Lower leg skin (tissue), 4 donors: ENCODE measurements at regions not wholly inside any gene's neighbourhood (a gene's known extent, or its start where the extent isn't known, plus 50 kb on each side); places are given as distances from the start of the nearest gene placed in this dataset.

Experiments
- DNase-seq, 2 donors: peaks; one replicate each; pipeline ENCODE4 v3.0.0-alpha.2; 2019; ENCODE audit warnings: low spot score in 2 of 2
- H3K4me3 ChIP-seq: fragments of 200-600 bp; sonication (generic); 2 replicates; pipeline ENCODE4 v1.5.1; 2017; ENCODE audit warnings: mild to moderate bottlenecking, low read depth; ENCODE audit not compliant: poor library complexity, severe bottlenecking
- CTCF ChIP-seq, 3 donors: fragments of 450-650 bp; IDR thresholded peaks; one replicate each; pipeline ENCODE4 v1.5.1; 2016; ENCODE audit warnings: antibody characterized with exemption in 3 of 3, mild to moderate bottlenecking in 3 of 3, moderate library complexity in 2 of 3
- POLR2A ChIP-seq, 2 donors: fragments of 450-650 bp; IDR thresholded peaks; one replicate each; pipeline ENCODE4 v1.6.1; 2016 to 2017; ENCODE audit warnings: antibody characterized with exemption in 2 of 2, mild to moderate bottlenecking in 1 of 2, moderate library complexity in 1 of 2
- WGBS, 2 donors: methylation state at CpG; one replicate each; pipeline ENCODE4 v1.1.5; 2018; 5-methylcytosine and 5-hydroxymethylcytosine counted together
- intact Hi-C: fragments of 100-400 bp; cut with DNase I; formaldehyde crosslinking; loops from one replicate; pipeline ENCODE4 v1.15.0; 2023; ENCODE audit warnings: low total_unique reads

GRCh38 chr1:82634266-82634665 is 833.5 kb downstream of the ADGRL2 start:
- intact Hi-C loops: no loop called here
- TF ChIP-seq POLR2A (IDR thresholded peaks at IDR 0.05) (no peak), CTCF (IDR thresholded peaks at IDR 0.05) (no peak)
- 33 to 82% methylated on average over 1 of the region's 1 CpG for WGBS, 2 donors
- H3K4me3 ChIP-seq: no peak overlapping the region
- no peak for DNase-seq

DNA sequence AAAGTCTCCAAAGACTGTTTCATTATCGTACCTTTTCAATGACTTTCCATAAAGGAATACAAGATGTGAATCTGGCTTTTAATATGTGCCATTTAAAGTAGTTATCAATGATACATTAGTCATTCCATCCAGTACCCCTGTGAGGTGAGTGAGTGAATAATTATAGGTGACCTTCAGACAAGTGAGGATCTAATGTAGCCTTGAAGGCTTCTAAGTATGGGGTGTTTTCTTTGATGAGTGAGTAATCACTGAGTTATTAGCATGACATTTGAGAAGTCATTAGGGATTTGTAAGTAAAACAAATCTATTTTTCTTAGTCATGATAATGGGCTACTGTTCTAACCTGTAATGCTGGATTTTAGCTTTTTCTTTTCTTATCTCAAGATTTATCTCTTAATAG is 831.4 kb downstream of the ADGRL2 start:
- no peak for DNase-seq
- WGBS, 2 donors: 94 to 95% methylated on average over 1 of the region's 1 CpG
- intact Hi-C loops: no loop called here
- TF ChIP-seq POLR2A (IDR thresholded peaks at IDR 0.05) (no peak), CTCF (IDR thresholded peaks at IDR 0.05) (no peak)
- no peak overlapping the region for H3K4me3 ChIP-seq

GRCh38 chr1:82628887-82629286 is 828.2 kb downstream of the ADGRL2 start:
- intact Hi-C loops: no loop called here
- DNase-seq: no peak
- no peak overlapping the region for H3K4me3 ChIP-seq
- no peak for TF ChIP-seq CTCF (IDR thresholded peaks at IDR 0.05)
- no peak for TF ChIP-seq POLR2A (IDR thresholded peaks at IDR 0.05)
- WGBS, 2 donors: 93 to 96% methylated on average over 2 of the region's 2 CpGs

- 69 to 84% methylated on average over 1 of the region's 1 CpG for WGBS, 2 donors
- intact Hi-C loops: no loop called here
- TF ChIP-seq POLR2A (IDR thresholded peaks at IDR 0.05) (no peak), CTCF (IDR thresholded peaks at IDR 0.05) (no peak)
- H3K4me3 ChIP-seq: no peak overlapping the region
- no peak for DNase-seq
Measured at GRCh38 chr1:82625537-82625936, 824.8 kb downstream of the ADGRL2 start.

GRCh38 chr1:82621076-82621475 is 820.3 kb downstream of the ADGRL2 start:
- DNase-seq: no peak
- TF ChIP-seq CTCF (IDR thresholded peaks at IDR 0.05) (no peak), POLR2A (IDR thresholded peaks at IDR 0.05) (no peak)
- intact Hi-C loops: no loop called here
- H3K4me3 ChIP-seq: no peak overlapping the region
- 96 to 97% methylated on average over 5 of the region's 5 CpGs for WGBS, 2 donors

- WGBS, 2 donors: 74 to 92% methylated on average over 1 of the region's 1 CpG
- no peak for DNase-seq
- H3K4me3 ChIP-seq: no peak overlapping the region
- TF ChIP-seq POLR2A (IDR thresholded peaks at IDR 0.05) (no peak), CTCF (IDR thresholded peaks at IDR 0.05) (no peak)
- intact Hi-C loops: no loop called here
Measured at GRCh38 chr1:82614090-82614489, 813.4 kb downstream of the ADGRL2 start.
